ENCODE measurements at regions not wholly inside any gene's neighbourhood (a gene's known extent, or its start where the extent isn't known, plus 50 kb on each side); places are given as distances from the start of the nearest gene placed in this dataset.

GRCh38 chr1:75673885-75674284 lies 50.6 kb upstream of the ACADM start:
- DNase-seq (ENCODE audit: low spot score, unreplicated experiment): no peak
- Mint-ChIP-seq H3K27me3 (no peaks in the 10 kb centered on the region), H3K4me1 (ENCODE audit: low read depth) (peaks cover 25% of the 10 kb centered on the region), H3K4me3 (ENCODE audit: low read depth) (no peak overlapping the region), H3K27ac (no peak overlapping the region), H3K9me3 (ENCODE audit: low read depth) (peaks cover 3% of the 10 kb centered on the region), H3K36me3 (ENCODE audit: insufficient read depth) (no peaks in the 10 kb centered on the region)
- no peak for TF ChIP-seq CTCF (IDR thresholded peaks at IDR 0.05; ENCODE audit: unreplicated experiment)

Measured in progenitor cell of endocrine pancreas (in vitro differentiated cells).